Mesenchymal stem cell (in vitro differentiated cells and primary cell): ENCODE measurements at regions not wholly inside any gene's neighbourhood (a gene's known extent, or its start where the extent isn't known, plus 50 kb on each side); places are given as distances from the start of the nearest gene placed in this dataset.

Source experiments
- DNase-seq: peaks from one replicate; pipeline ENCODE4 v3.0.0-alpha.2; 2013
- H2AFZ ChIP-seq: one replicate; pipeline ENCODE4 v1.6.1; 2013; ENCODE audit warnings: low read depth, mild to moderate bottlenecking, control low read depth, inconsistent platforms, low read length, moderate library complexity
- H2AK5ac ChIP-seq: 2 replicates; pipeline ENCODE4 v1.6.1; 2013; ENCODE audit warnings: low read length, moderate library complexity, mild to moderate bottlenecking, inconsistent platforms; ENCODE audit not compliant: severe bottlenecking
- H2BK120ac ChIP-seq: one replicate; pipeline ENCODE4 v1.6.1; 2013; ENCODE audit warnings: low read depth, mild to moderate bottlenecking, inconsistent platforms, low read length, moderate library complexity
- H2BK12ac ChIP-seq, 2 experiments: one replicate each; pipeline ENCODE4 v1.6.1; 2013; ENCODE audit warnings: inconsistent platforms in 2 of 2, low read length in 2 of 2, mild to moderate bottlenecking in 2 of 2, moderate library complexity in 2 of 2, control low read depth in 1 of 2
- H2BK15ac ChIP-seq: one replicate; pipeline ENCODE4 v1.6.1; 2013; ENCODE audit warnings: mild to moderate bottlenecking, low read depth, inconsistent platforms; ENCODE audit not compliant: poor library complexity, severe bottlenecking
- H2BK5ac ChIP-seq: 2 replicates; pipeline ENCODE4 v1.6.1; 2013; ENCODE audit warnings: low read depth, mild to moderate bottlenecking, low read length, control low read depth, inconsistent platforms; ENCODE audit not compliant: poor library complexity, severe bottlenecking
- H3K14ac ChIP-seq, 2 experiments: one replicate each; pipeline ENCODE4 v1.6.1; 2013; ENCODE audit warnings: inconsistent platforms in 2 of 2, low read length in 2 of 2, control low read depth in 1 of 2, mild to moderate bottlenecking in 1 of 2, moderate library complexity in 1 of 2
- H3K18ac ChIP-seq, 2 experiments: one replicate each; pipeline ENCODE4 v1.6.1; 2013; ENCODE audit warnings: inconsistent platforms in 2 of 2, low read length in 2 of 2, control low read depth in 1 of 2, low read depth in 1 of 2, mild to moderate bottlenecking in 1 of 2
- H3K23ac ChIP-seq, 2 experiments: one replicate each; pipeline ENCODE4 v1.6.1; 2013; ENCODE audit warnings: inconsistent platforms in 2 of 2, low read length in 2 of 2, mild to moderate bottlenecking in 2 of 2, moderate library complexity in 2 of 2, control low read depth in 1 of 2
- H3K27ac ChIP-seq: 2 replicates; pipeline ENCODE4 v1.5.1; 2013; ENCODE audit warnings: mild to moderate bottlenecking, moderate library complexity, low read length, control low read depth, inconsistent platforms; ENCODE audit not compliant: poor library complexity, severe bottlenecking
- H3K27me3 ChIP-seq, 2 experiments: 2 replicates each; pipeline versions ENCODE4 v1.6.1 to v1.7.0; 2013; ENCODE audit warnings: low read length in 2 of 2, mild to moderate bottlenecking in 2 of 2, moderate library complexity in 2 of 2, control low read depth in 1 of 2, inconsistent platforms in 1 of 2; ENCODE audit not compliant: control insufficient read depth in 1 of 2, insufficient read depth in 1 of 2
- H3K36me3 ChIP-seq, 2 experiments: 2 replicates each; pipeline versions ENCODE4 v1.6.1 to v1.7.0; 2013; ENCODE audit warnings: low read length in 2 of 2, control low read depth in 1 of 2, inconsistent platforms in 1 of 2, low read depth in 1 of 2, mild to moderate bottlenecking in 1 of 2; ENCODE audit not compliant: insufficient read depth in 2 of 2, control insufficient read depth in 1 of 2
- H3K4ac ChIP-seq, 2 experiments: one replicate each; pipeline ENCODE4 v1.6.1; 2013; ENCODE audit warnings: inconsistent platforms in 2 of 2, low read length in 2 of 2, mild to moderate bottlenecking in 2 of 2, moderate library complexity in 2 of 2, control low read depth in 1 of 2, low read depth in 1 of 2
- H3K4me1 ChIP-seq: 2 replicates; pipeline ENCODE4 v1.6.1; 2013; ENCODE audit warnings: low read depth, low read length, control low read depth; ENCODE audit not compliant: control insufficient read depth, insufficient read depth
- H3K4me2 ChIP-seq: 2 replicates; pipeline ENCODE4 v1.6.1; 2013; ENCODE audit warnings: low read length, mild to moderate bottlenecking, inconsistent platforms; ENCODE audit not compliant: poor library complexity, severe bottlenecking
- H3K4me3 ChIP-seq, 2 experiments: 2 replicates each; pipeline versions ENCODE4 v1.5.1 to v1.7.0; 2013; ENCODE audit warnings: low read length in 2 of 2, mild to moderate bottlenecking in 2 of 2, control low read depth in 1 of 2, low read depth in 1 of 2; ENCODE audit not compliant: insufficient read depth in 1 of 2
- H3K79me1 ChIP-seq: replicated peaks from 2 replicates; pipeline ENCODE4 v1.6.1; 2013; ENCODE audit warnings: mild to moderate bottlenecking, control low read depth, low read length, inconsistent platforms; ENCODE audit not compliant: poor library complexity, severe bottlenecking
- H3K9ac ChIP-seq: 2 replicates; pipeline ENCODE4 v1.7.0; 2013; ENCODE audit warnings: mild to moderate bottlenecking, low read length, moderate library complexity
- H3K9me3 ChIP-seq: 2 replicates; pipeline ENCODE4 v1.7.0; 2013; ENCODE audit warnings: mild to moderate bottlenecking, low read length; ENCODE audit not compliant: control insufficient read depth
- H4K8ac ChIP-seq: one replicate; pipeline ENCODE4 v1.6.1; 2013; ENCODE audit warnings: inconsistent platforms, mild to moderate bottlenecking, low read length, moderate library complexity
- H4K91ac ChIP-seq: one replicate; pipeline ENCODE4 v1.6.1; 2013; ENCODE audit warnings: mild to moderate bottlenecking, low read length, inconsistent platforms
- WGBS: methylation state at CpG from one replicate; pipeline ENCODE4 v1.1.7; 2013; ENCODE audit warnings: mixed read lengths; 5-methylcytosine and 5-hydroxymethylcytosine counted together

GRCh38 chr11:97223647-97224046 lies 833.8 kb downstream of the JRKL start:
- Histone ChIP-seq H2AK5ac (no peak overlapping the region), H3K4me3 (no peak overlapping the region), H3K23ac (no peak overlapping the region), H2BK15ac (no peak overlapping the region), H3K79me1 (no peaks in the 10 kb centered on the region), H3K18ac (no peak overlapping the region), H2BK120ac (no peak overlapping the region), H3K4me2 (no peak overlapping the region), H3K9ac (no peak overlapping the region), H3K4me1 (no peaks in the 10 kb centered on the region), H2BK5ac (no peak overlapping the region), H3K27ac (no peak overlapping the region), H4K91ac (no peak overlapping the region), H3K14ac (no peak overlapping the region), H4K8ac (no peak overlapping the region), H3K9me3 (no peaks in the 10 kb centered on the region), H2AFZ (no peak overlapping the region), H3K36me3 (no peaks in the 10 kb centered on the region), H3K27me3 (no peaks in the 10 kb centered on the region), H3K4ac (no peak overlapping the region), H2BK12ac (no peak overlapping the region)
- DNase-seq, result no peak
- 83% methylated on average over 1 of the region's 3 CpGs for WGBS

GRCh38 chr11:97224396-97224795 lies 834.6 kb downstream of the JRKL start:
- Histone ChIP-seq H2BK12ac (no peak overlapping the region), H2BK5ac (no peak overlapping the region), H3K4me2 (no peak overlapping the region), H3K4ac (no peak overlapping the region), H3K14ac (no peak overlapping the region), H3K4me1 (no peaks in the 10 kb centered on the region), H3K36me3 (no peaks in the 10 kb centered on the region), H2AFZ (no peak overlapping the region), H2BK15ac (no peak overlapping the region), H2BK120ac (no peak overlapping the region), H4K8ac (no peak overlapping the region), H4K91ac (no peak overlapping the region), H3K18ac (no peak overlapping the region), H3K9ac (no peak overlapping the region), H2AK5ac (no peak overlapping the region), H3K9me3 (no peaks in the 10 kb centered on the region), H3K27ac (no peak overlapping the region), H3K4me3 (no peak overlapping the region), H3K27me3 (no peaks in the 10 kb centered on the region), H3K23ac (no peak overlapping the region), H3K79me1 (no peaks in the 10 kb centered on the region)
- 68% methylated on average over 2 of the region's 4 CpGs for WGBS
- DNase-seq, result no peak

- H3K23ac ChIP-seq, result no peak overlapping the region
- H3K27ac ChIP-seq, result no peak overlapping the region
- no peak for DNase-seq
- no peaks in the 10 kb centered on the region for H3K27me3 ChIP-seq
- H3K14ac ChIP-seq, result no peak overlapping the region
- no peak overlapping the region for H3K4ac ChIP-seq
- H2BK120ac ChIP-seq, result no peak overlapping the region
- no peaks in the 10 kb centered on the region for H3K4me1 ChIP-seq
- H4K91ac ChIP-seq, result no peak overlapping the region
- no peak overlapping the region for H2AK5ac ChIP-seq
- no peak overlapping the region for H3K18ac ChIP-seq
- H3K4me3 ChIP-seq, result no peak overlapping the region
- H2AFZ ChIP-seq, result no peak overlapping the region
- WGBS, result 87% methylated on average over 3 of the region's 5 CpGs
- no peak overlapping the region for H3K9ac ChIP-seq
- no peak overlapping the region for H3K4me2 ChIP-seq
- H3K79me1 ChIP-seq, result no peaks in the 10 kb centered on the region
- H2BK15ac ChIP-seq, result no peak overlapping the region
- no peaks in the 10 kb centered on the region for H3K36me3 ChIP-seq
- H2BK12ac ChIP-seq, result no peak overlapping the region
- H2BK5ac ChIP-seq, result no peak overlapping the region
- H3K9me3 ChIP-seq, result no peaks in the 10 kb centered on the region
- no peak overlapping the region for H4K8ac ChIP-seq
Measured at GRCh38 chr11:97225794-97226193, 836.0 kb downstream of the JRKL start.

GRCh38 chr11:97229936-97230335 lies 840.1 kb downstream of the JRKL start:
- no peak overlapping the region for H3K4me2 ChIP-seq
- H3K23ac ChIP-seq, result no peak overlapping the region
- no peak overlapping the region for H3K4ac ChIP-seq
- H3K27me3 ChIP-seq, result no peaks in the 10 kb centered on the region
- H3K36me3 ChIP-seq, result no peaks in the 10 kb centered on the region
- no peak overlapping the region for H3K9ac ChIP-seq
- no peak overlapping the region for H2BK120ac ChIP-seq
- H2BK5ac ChIP-seq, result no peak overlapping the region
- no peaks in the 10 kb centered on the region for H3K4me1 ChIP-seq
- H4K8ac ChIP-seq, result no peak overlapping the region
- H3K14ac ChIP-seq, result no peak overlapping the region
- H2AK5ac ChIP-seq, result no peak overlapping the region
- no peak overlapping the region for H2BK15ac ChIP-seq
- no peak overlapping the region for H3K18ac ChIP-seq
- no peak overlapping the region for H2BK12ac ChIP-seq
- no peak for DNase-seq
- H3K9me3 ChIP-seq, result no peaks in the 10 kb centered on the region
- no peak overlapping the region for H2AFZ ChIP-seq
- no peaks in the 10 kb centered on the region for H3K79me1 ChIP-seq
- WGBS, result 57% methylated on average over 2 of the region's 3 CpGs
- H4K91ac ChIP-seq, result no peak overlapping the region
- H3K27ac ChIP-seq, result no peak overlapping the region
- H3K4me3 ChIP-seq, result no peak overlapping the region
